Thymus (tissue), 11 donors: ENCODE measurements at regions not wholly inside any gene's neighbourhood (a gene's known extent, or its start where the extent isn't known, plus 50 kb on each side); places are given as distances from the start of the nearest gene placed in this dataset.
A peak's percentile ranks its signal among the peaks of the same experiment; 100 is the strongest.

Source experiments
- DNase-seq, 9 donors: peaks; one replicate each; pipeline ENCODE4 v3.0.0-alpha.2; 2013; ENCODE audit warnings: low spot score in 9 of 9, low read depth in 6 of 9, missing footprints in 1 of 9
- H3K27ac ChIP-seq, 2 donors: one replicate each; pipeline ENCODE4 v1.5.1; 2013; ENCODE audit warnings: control low read depth in 1 of 2, low read depth in 1 of 2, low read length in 1 of 2, mild to moderate bottlenecking in 1 of 2, moderate library complexity in 1 of 2
- H3K27me3 ChIP-seq, 2 donors: one replicate each; pipeline ENCODE4 v1.5.1; 2013; ENCODE audit warnings: low read length in 1 of 2; ENCODE audit not compliant: control insufficient read depth in 2 of 2, insufficient read depth in 1 of 2
- H3K36me3 ChIP-seq, 2 donors: one replicate each; pipeline ENCODE4 v1.5.1; 2013; ENCODE audit warnings: low read length in 1 of 2, mild to moderate bottlenecking in 1 of 2, moderate library complexity in 1 of 2; ENCODE audit not compliant: control insufficient read depth in 2 of 2, insufficient read depth in 2 of 2
- H3K4me1 ChIP-seq, 2 donors: one replicate each; pipeline ENCODE4 v1.5.1; 2013; ENCODE audit warnings: low read length in 2 of 2; ENCODE audit not compliant: control insufficient read depth in 2 of 2, insufficient read depth in 2 of 2
- H3K4me3 ChIP-seq, 2 donors: one replicate each; pipeline ENCODE4 v1.5.1; 2013; ENCODE audit warnings: low read length in 2 of 2, control low read depth in 1 of 2, mild to moderate bottlenecking in 1 of 2
- H3K9me3 ChIP-seq, 2 donors: one replicate each; pipeline ENCODE4 v1.5.1; 2013; ENCODE audit warnings: low read length in 1 of 2, mild to moderate bottlenecking in 1 of 2; ENCODE audit not compliant: control insufficient read depth in 2 of 2, insufficient read depth in 1 of 2
- WGBS: extraction: QIAGEN DNeasy Blood & Tissue Kit; methylation state at CpG from one replicate; pipeline ENCODE4 v1.1.7; 2013; 5-methylcytosine and 5-hydroxymethylcytosine counted together
- donor health status: healthy.

DNA sequence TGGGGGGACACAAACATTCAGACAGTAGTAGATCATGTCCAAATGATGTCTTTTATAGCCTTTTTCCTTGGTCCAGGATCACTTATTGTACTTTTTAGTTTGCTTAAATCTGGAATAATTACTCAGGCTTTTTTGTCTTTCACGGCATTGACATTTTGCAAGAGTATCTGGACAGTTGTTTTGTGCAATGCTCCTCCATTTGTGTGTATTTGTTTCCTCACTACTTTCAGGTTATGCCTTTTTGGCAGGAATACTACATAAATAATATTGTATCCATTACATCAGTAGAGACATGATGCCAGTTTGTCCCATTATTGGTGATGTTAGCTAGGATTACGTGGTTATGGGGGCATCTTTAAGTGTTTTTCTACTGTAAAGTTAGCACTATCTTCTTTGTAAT, 238.3 kb downstream of the MAN2A1 start:
- 99% methylated on average over 2 of the region's 2 CpGs for WGBS
- Histone ChIP-seq H3K36me3 (no peaks in the 10 kb centered on the region), H3K27me3 (no peaks in the 10 kb centered on the region)

GRCh38 chr5:109928811-109929210, 239.1 kb downstream of the MAN2A1 start:
- H3K36me3 ChIP-seq = no peaks in the 10 kb centered on the region
- H3K27me3 ChIP-seq = no peaks in the 10 kb centered on the region
- WGBS = 99% methylated on average over 2 of the region's 2 CpGs
- H3K9me3 ChIP-seq = no peaks in the 10 kb centered on the region
- H3K4me1 ChIP-seq = peaks cover 11 to 18% of the 10 kb centered on the region in 2 donors
- no peak overlapping the region for H3K27ac ChIP-seq
- no peak overlapping the region for H3K4me3 ChIP-seq
- no peak for DNase-seq

More for the DNA sequence above, 238.3 kb downstream of the MAN2A1 start:
- Histone ChIP-seq H3K4me1 (peaks cover 15 to 23% of the 10 kb centered on the region in 2 donors), H3K9me3 (peaks cover 0 to 3% of the 10 kb centered on the region in 2 donors), H3K27ac (no peak overlapping the region), H3K4me3 (no peak overlapping the region)
- DNase-seq = no peak

DNA sequence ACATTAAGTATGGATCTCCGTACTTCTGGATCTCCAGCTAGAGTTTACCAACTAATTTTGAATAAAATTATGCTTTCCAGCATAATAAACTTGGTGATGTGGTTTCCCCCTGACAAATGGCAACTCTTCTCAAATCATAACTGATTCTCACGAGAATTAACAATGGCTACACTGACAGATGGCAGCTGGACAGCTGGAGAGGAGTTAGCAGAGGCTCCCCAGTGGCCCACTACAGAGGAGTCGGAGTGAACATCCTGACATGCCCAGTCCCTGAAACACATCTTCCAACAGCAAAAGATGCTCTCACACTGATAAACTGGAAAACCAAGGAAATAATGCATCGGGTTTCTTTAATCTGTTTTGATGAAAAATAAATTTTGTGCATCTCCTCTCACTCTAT, 239.6 kb downstream of the MAN2A1 start:
- DNase-seq = no peak
- H3K4me3 ChIP-seq = no peak overlapping the region
- no peaks in the 10 kb centered on the region for H3K36me3 ChIP-seq
- H3K9me3 ChIP-seq = no peaks in the 10 kb centered on the region
- peaks cover 7 to 13% of the 10 kb centered on the region in 2 donors for H3K4me1 ChIP-seq
- H3K27me3 ChIP-seq = no peaks in the 10 kb centered on the region
- H3K27ac ChIP-seq = no peak overlapping the region
- 98% methylated on average over 4 of the region's 4 CpGs for WGBS

DNA sequence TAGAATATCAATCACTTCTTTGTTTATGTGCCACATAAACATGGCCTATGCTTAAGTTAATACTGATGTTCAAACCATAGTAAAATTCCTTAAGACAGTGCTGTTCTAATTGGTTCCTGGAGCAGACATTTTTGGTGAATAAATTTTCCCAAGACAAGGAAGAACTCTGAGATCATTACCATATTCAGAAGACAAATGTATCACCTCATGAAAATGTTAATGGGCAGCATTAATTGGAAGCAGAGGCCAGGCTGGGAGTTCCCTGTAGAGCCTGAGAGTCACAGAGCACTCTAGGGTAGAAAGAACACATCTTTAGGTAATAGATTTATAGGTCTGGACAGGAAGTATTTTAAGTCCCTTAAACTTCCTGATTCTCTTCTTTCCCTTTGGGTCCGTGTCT, 240.2 kb downstream of the MAN2A1 start:
- Histone ChIP-seq H3K4me3 (no peak overlapping the region), H3K4me1 (peaks cover 7 to 13% of the 10 kb centered on the region in 2 donors), H3K9me3 (no peaks in the 10 kb centered on the region), H3K36me3 (no peaks in the 10 kb centered on the region), H3K27ac (no peak overlapping the region), H3K27me3 (no peaks in the 10 kb centered on the region)
- no peak for DNase-seq
- 31% methylated on average over 1 of the region's 1 CpG for WGBS

- H3K36me3 ChIP-seq = no peaks in the 10 kb centered on the region
- H3K27ac ChIP-seq = no peak overlapping the region
- H3K4me1 ChIP-seq = peaks cover 11 to 18% of the 10 kb centered on the region in 2 donors
- DNase-seq = no peak
- H3K27me3 ChIP-seq = no peaks in the 10 kb centered on the region
- no peak overlapping the region for H3K4me3 ChIP-seq
- WGBS = 92% methylated on average over 8 of the region's 8 CpGs
- no peaks in the 10 kb centered on the region for H3K9me3 ChIP-seq
Measured at GRCh38 chr5:109931049-109931780, 241.5 kb downstream of the MAN2A1 start.

GRCh38 chr5:109935833-109936490, 246.2 kb downstream of the MAN2A1 start:
- H3K36me3 ChIP-seq = no peaks in the 10 kb centered on the region
- WGBS = over 99% methylated on average over 2 of the region's 2 CpGs
- DNase-seq = peak in 1 of 9 donors; percentile 44
- H3K27ac ChIP-seq = peak overlapping the region in 1 of 2 donors; percentile 84
- no peaks in the 10 kb centered on the region for H3K27me3 ChIP-seq
- peaks cover 16 to 42% of the 10 kb centered on the region in 2 donors for H3K4me1 ChIP-seq
- peaks cover 0 to 8% of the 10 kb centered on the region in 2 donors for H3K9me3 ChIP-seq
- no peak overlapping the region for H3K4me3 ChIP-seq

GRCh38 chr5:109936996-109937395, 247.3 kb downstream of the MAN2A1 start:
- no peaks in the 10 kb centered on the region for H3K27me3 ChIP-seq
- WGBS = 45% methylated on average over 2 of the region's 2 CpGs

GRCh38 chr5:109937951-109938350, 248.2 kb downstream of the MAN2A1 start:
- Histone ChIP-seq H3K4me3 (no peak overlapping the region), H3K27ac (no peak overlapping the region), H3K27me3 (no peaks in the 10 kb centered on the region), H3K36me3 (no peaks in the 10 kb centered on the region), H3K9me3 (peaks cover 0 to 8% of the 10 kb centered on the region in 2 donors), H3K4me1 (peaks cover 12 to 32% of the 10 kb centered on the region in 2 donors)
- WGBS = 96% methylated on average over 4 of the region's 4 CpGs
- DNase-seq = no peak

More at GRCh38 chr5:109936996-109937395, 247.3 kb downstream of the MAN2A1 start:
- peaks cover 12 to 33% of the 10 kb centered on the region in 2 donors for H3K4me1 ChIP-seq
- peak in 7 of 9 donors; percentile 47 to 87 (median 70) for DNase-seq
- H3K4me3 ChIP-seq = no peak overlapping the region
- peaks cover 0 to 8% of the 10 kb centered on the region in 2 donors for H3K9me3 ChIP-seq
- peak overlapping the region in 1 of 2 donors; percentile 84 for H3K27ac ChIP-seq
- H3K36me3 ChIP-seq = no peaks in the 10 kb centered on the region

GRCh38 chr5:109938453-109938852, 248.7 kb downstream of the MAN2A1 start:
- DNase-seq = no peak
- Histone ChIP-seq H3K36me3 (no peaks in the 10 kb centered on the region), H3K27me3 (no peaks in the 10 kb centered on the region), H3K27ac (no peak overlapping the region), H3K4me1 (peaks cover 10 to 28% of the 10 kb centered on the region in 2 donors), H3K4me3 (no peak overlapping the region), H3K9me3 (peaks cover 0 to 8% of the 10 kb centered on the region in 2 donors)
- 70% methylated on average over 2 of the region's 2 CpGs for WGBS
